ENCODE measurements at regions not wholly inside any gene's neighbourhood (a gene's known extent, or its start where the extent isn't known, plus 50 kb on each side); places are given as distances from the start of the nearest gene placed in this dataset.

- TF ChIP-seq GABPA (tag; conservative IDR thresholded peaks at IDR 0.05; ENCODE audit: low read depth) (no peak), ZFP30 (CRISPR knock-in tag; IDR thresholded peaks at IDR 0.05; ENCODE audit: borderline replicate concordance) (no peak), MCM5 (IDR thresholded peaks at IDR 0.05; ENCODE audit: low read depth) (no peak), XRCC3 (IDR thresholded peaks at IDR 0.05) (no peak)
- TF ChIP-seq, protein P1, sequence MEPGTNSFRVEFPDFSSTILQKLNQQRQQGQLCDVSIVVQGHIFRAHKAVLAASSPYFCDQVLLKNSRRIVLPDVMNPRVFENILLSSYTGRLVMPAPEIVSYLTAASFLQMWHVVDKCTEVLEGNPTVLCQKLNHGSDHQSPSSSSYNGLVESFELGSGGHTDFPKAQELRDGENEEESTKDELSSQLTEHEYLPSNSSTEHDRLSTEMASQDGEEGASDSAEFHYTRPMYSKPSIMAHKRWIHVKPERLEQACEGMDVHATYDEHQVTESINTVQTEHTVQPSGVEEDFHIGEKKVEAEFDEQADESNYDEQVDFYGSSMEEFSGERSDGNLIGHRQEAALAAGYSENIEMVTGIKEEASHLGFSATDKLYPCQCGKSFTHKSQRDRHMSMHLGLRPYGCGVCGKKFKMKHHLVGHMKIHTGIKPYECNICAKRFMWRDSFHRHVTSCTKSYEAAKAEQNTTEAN (CRISPR knock-in tag; IDR thresholded peaks at IDR 0.05) = no peak
- TF ChIP-seq, protein P2, sequence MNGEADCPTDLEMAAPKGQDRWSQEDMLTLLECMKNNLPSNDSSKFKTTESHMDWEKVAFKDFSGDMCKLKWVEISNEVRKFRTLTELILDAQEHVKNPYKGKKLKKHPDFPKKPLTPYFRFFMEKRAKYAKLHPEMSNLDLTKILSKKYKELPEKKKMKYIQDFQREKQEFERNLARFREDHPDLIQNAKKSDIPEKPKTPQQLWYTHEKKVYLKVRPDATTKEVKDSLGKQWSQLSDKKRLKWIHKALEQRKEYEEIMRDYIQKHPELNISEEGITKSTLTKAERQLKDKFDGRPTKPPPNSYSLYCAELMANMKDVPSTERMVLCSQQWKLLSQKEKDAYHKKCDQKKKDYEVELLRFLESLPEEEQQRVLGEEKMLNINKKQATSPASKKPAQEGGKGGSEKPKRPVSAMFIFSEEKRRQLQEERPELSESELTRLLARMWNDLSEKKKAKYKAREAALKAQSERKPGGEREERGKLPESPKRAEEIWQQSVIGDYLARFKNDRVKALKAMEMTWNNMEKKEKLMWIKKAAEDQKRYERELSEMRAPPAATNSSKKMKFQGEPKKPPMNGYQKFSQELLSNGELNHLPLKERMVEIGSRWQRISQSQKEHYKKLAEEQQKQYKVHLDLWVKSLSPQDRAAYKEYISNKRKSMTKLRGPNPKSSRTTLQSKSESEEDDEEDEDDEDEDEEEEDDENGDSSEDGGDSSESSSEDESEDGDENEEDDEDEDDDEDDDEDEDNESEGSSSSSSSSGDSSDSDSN (IDR thresholded peaks at IDR 0.05; ENCODE audit: borderline replicate concordance in 1 of 2, low read depth in 2 of 2, low read length in 2 of 2) = no peak
Measured at GRCh38 chr12:107347261-107347660, 253.9 kb upstream of the CRY1 start.
